ENCODE measurements at regions not wholly inside any gene's neighbourhood (a gene's known extent, or its start where the extent isn't known, plus 50 kb on each side); places are given as distances from the start of the nearest gene placed in this dataset.
A peak's percentile ranks its signal among the peaks of the same experiment; 100 is the strongest.

GRCh38 chr12:127538316-127538715 lies 728.7 kb upstream of the TMEM132C start:
- no peak for DNase-seq

GRCh38 chr12:127539226-127539858 lies 727.6 kb upstream of the TMEM132C start:
- no peak for DNase-seq

GRCh38 chr12:127542391-127542790 lies 724.6 kb upstream of the TMEM132C start:
- DNase-seq = no peak

GRCh38 chr12:127542931-127543330 lies 724.0 kb upstream of the TMEM132C start:
- DNase-seq = no peak

- DNase-seq = no peak
Observed at GRCh38 chr12:127546721-127547505, 720.1 kb upstream of the TMEM132C start.

- no peak for DNase-seq
Observed at GRCh38 chr12:127548123-127548553, 718.8 kb upstream of the TMEM132C start.

- no peak for DNase-seq
Observed at GRCh38 chr12:127550271-127550670, 716.7 kb upstream of the TMEM132C start.

GRCh38 chr12:127552838-127553237 lies 714.1 kb upstream of the TMEM132C start:
- no peak for DNase-seq

GRCh38 chr12:127555071-127555470 lies 711.9 kb upstream of the TMEM132C start:
- no peak for DNase-seq

GRCh38 chr12:127556231-127556886 lies 710.6 kb upstream of the TMEM132C start:
- DNase-seq = no peak

- no peak for DNase-seq
Observed at GRCh38 chr12:127558361-127558760, 708.6 kb upstream of the TMEM132C start.

- DNase-seq = peak; percentile 84
Observed at GRCh38 chr12:127559349-127560040, 707.5 kb upstream of the TMEM132C start.

- DNase-seq = no peak
Observed at GRCh38 chr12:127560041-127560478, 706.9 kb upstream of the TMEM132C start.

GRCh38 chr12:127562816-127563215 lies 704.2 kb upstream of the TMEM132C start:
- no peak for DNase-seq

- no peak for DNase-seq
Observed at GRCh38 chr12:127565241-127565640, 701.7 kb upstream of the TMEM132C start.

GRCh38 chr12:127567531-127567930 lies 699.4 kb upstream of the TMEM132C start:
- DNase-seq = no peak

- DNase-seq = no peak
Observed at GRCh38 chr12:127570387-127570786, 696.6 kb upstream of the TMEM132C start.

GRCh38 chr12:127570793-127571360 lies 696.1 kb upstream of the TMEM132C start:
- no peak for DNase-seq

- no peak for DNase-seq
Observed at GRCh38 chr12:127571578-127571977, 695.4 kb upstream of the TMEM132C start.

GRCh38 chr12:127579446-127579845 lies 687.5 kb upstream of the TMEM132C start:
- DNase-seq = no peak

GRCh38 chr12:127582074-127582473 lies 684.9 kb upstream of the TMEM132C start:
- no peak for DNase-seq

- DNase-seq = no peak
Observed at GRCh38 chr12:127583041-127583440, 683.9 kb upstream of the TMEM132C start.

- DNase-seq = no peak
Observed at GRCh38 chr12:127588249-127588648, 678.7 kb upstream of the TMEM132C start.

Measured in activated CD4-positive, alpha-beta T cell treated with anti-CD3 and anti-CD28 coated beads for 48 hours (primary cell).